ENCODE measurements at regions not wholly inside any gene's neighbourhood (a gene's known extent, or its start where the extent isn't known, plus 50 kb on each side); places are given as distances from the start of the nearest gene placed in this dataset.

DNA sequence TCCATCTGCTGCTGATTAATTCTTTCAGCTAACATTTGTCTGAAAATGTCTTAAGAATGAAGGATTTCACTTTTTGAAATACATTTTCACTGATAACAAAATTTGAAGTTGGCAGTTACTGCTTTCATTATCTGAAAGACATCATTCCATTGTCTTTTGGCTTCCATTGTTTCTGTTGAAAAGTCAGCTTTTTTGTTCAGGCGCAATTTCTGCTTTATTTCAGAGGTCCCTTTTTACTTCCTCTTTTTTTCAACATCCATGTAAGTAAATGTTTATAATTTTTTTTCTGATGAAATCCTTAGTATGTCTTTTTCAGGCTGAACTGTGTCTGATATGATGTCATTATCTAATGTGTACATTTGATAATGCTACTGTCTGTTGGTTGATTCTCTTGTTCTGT, 184.2 kb downstream of the RND3 start:
- TF ChIP-seq EP300 (IDR thresholded peaks at IDR 0.05; ENCODE audit: low read length) (no peak), ZC3H4 (CRISPR knock-in tag; IDR thresholded peaks at IDR 0.05; ENCODE audit: borderline replicate concordance) (no peak), ZNF408 (CRISPR knock-in tag; IDR thresholded peaks at IDR 0.05; ENCODE audit: low read depth) (no peak), CBFA2T2 (conservative IDR thresholded peaks at IDR 0.05) (no peak), ATF2 (CRISPR knock-in tag; IDR thresholded peaks at IDR 0.05) (no peak), FOXA3 (CRISPR knock-in tag; conservative IDR thresholded peaks at IDR 0.05 in 1 of 2, IDR thresholded peaks at IDR 0.05 in 1 of 2) (no peak), ZNF77 (CRISPR knock-in tag; IDR thresholded peaks at IDR 0.05) (no peak), PHF21A (IDR thresholded peaks at IDR 0.05; ENCODE audit: borderline replicate concordance, low read depth) (no peak), EGR1 (conservative IDR thresholded peaks at IDR 0.05) (no peak), REST (IDR thresholded peaks at IDR 0.05; ENCODE audit: borderline replicate concordance) (no peak), REST (CRISPR knock-in tag; IDR thresholded peaks at IDR 0.05; ENCODE audit: low read depth) (no peak)
- TF ChIP-seq, protein P1, sequence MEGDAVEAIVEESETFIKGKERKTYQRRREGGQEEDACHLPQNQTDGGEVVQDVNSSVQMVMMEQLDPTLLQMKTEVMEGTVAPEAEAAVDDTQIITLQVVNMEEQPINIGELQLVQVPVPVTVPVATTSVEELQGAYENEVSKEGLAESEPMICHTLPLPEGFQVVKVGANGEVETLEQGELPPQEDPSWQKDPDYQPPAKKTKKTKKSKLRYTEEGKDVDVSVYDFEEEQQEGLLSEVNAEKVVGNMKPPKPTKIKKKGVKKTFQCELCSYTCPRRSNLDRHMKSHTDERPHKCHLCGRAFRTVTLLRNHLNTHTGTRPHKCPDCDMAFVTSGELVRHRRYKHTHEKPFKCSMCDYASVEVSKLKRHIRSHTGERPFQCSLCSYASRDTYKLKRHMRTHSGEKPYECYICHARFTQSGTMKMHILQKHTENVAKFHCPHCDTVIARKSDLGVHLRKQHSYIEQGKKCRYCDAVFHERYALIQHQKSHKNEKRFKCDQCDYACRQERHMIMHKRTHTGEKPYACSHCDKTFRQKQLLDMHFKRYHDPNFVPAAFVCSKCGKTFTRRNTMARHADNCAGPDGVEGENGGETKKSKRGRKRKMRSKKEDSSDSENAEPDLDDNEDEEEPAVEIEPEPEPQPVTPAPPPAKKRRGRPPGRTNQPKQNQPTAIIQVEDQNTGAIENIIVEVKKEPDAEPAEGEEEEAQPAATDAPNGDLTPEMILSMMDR (IDR thresholded peaks at IDR 0.05 in 2 of 3, conservative IDR thresholded peaks at IDR 0.05 in 1 of 3; ENCODE audit: insufficient read depth in 2 of 3, low read depth in 1 of 3, low read length in 3 of 3) = no peak

All from K562 (cell line).